ENCODE measurements at regions not wholly inside any gene's neighbourhood (a gene's known extent, or its start where the extent isn't known, plus 50 kb on each side); places are given as distances from the start of the nearest gene placed in this dataset.

- no peaks in the 10 kb centered on the region for H3K27me3 ChIP-seq (ENCODE audit: insufficient read depth, low read length)
- no peaks in the 10 kb centered on the region for H3K9me3 ChIP-seq (ENCODE audit: insufficient read depth, low read depth, low read length)
- peaks cover 3% of the 10 kb centered on the region; the same call in 1 of the 2 replicates for H3K4me1 ChIP-seq (ENCODE audit: insufficient read depth, low read length)
- no peaks in the 10 kb centered on the region for H3K36me3 ChIP-seq (ENCODE audit: insufficient read depth, low read depth, low read length)
- no peak overlapping the region for H3K27ac ChIP-seq (ENCODE audit: low read length)
- H3K9ac ChIP-seq (ENCODE audit: low read depth, low read length): no peak overlapping the region
- H3K4me3 ChIP-seq (ENCODE audit: low read length): no peak overlapping the region
These were observed 331.5 kb upstream of the RARB start for GRCh38 chr3:25096536-25096935.

- Histone ChIP-seq H3K4me3 (ENCODE audit: low read length) (no peak overlapping the region), H3K27ac (ENCODE audit: low read length) (no peak overlapping the region), H3K36me3 (ENCODE audit: insufficient read depth, low read depth, low read length) (no peaks in the 10 kb centered on the region), H3K27me3 (ENCODE audit: insufficient read depth, low read length) (no peaks in the 10 kb centered on the region), H3K4me1 (ENCODE audit: insufficient read depth, low read length) (peaks cover 3% of the 10 kb centered on the region; the same call in 1 of the 2 replicates), H3K9ac (ENCODE audit: low read depth, low read length) (no peak overlapping the region), H3K9me3 (ENCODE audit: insufficient read depth, low read depth, low read length) (no peaks in the 10 kb centered on the region)
These were observed 331.0 kb upstream of the RARB start for GRCh38 chr3:25097023-25097422.

- Histone ChIP-seq H3K9ac (ENCODE audit: low read depth, low read length) (no peak overlapping the region), H3K36me3 (ENCODE audit: insufficient read depth, low read depth, low read length) (no peaks in the 10 kb centered on the region), H3K4me3 (ENCODE audit: low read length) (no peak overlapping the region), H3K27me3 (ENCODE audit: insufficient read depth, low read length) (no peaks in the 10 kb centered on the region), H3K9me3 (ENCODE audit: insufficient read depth, low read depth, low read length) (no peaks in the 10 kb centered on the region), H3K4me1 (ENCODE audit: insufficient read depth, low read length) (no peaks in the 10 kb centered on the region), H3K27ac (ENCODE audit: low read length) (no peak overlapping the region)
These were observed 328.4 kb upstream of the RARB start for GRCh38 chr3:25099666-25100065.

- no peaks in the 10 kb centered on the region for H3K4me1 ChIP-seq (ENCODE audit: insufficient read depth, low read length)
- H3K27me3 ChIP-seq (ENCODE audit: insufficient read depth, low read length): no peaks in the 10 kb centered on the region
- H3K36me3 ChIP-seq (ENCODE audit: insufficient read depth, low read depth, low read length): no peaks in the 10 kb centered on the region
- H3K9me3 ChIP-seq (ENCODE audit: insufficient read depth, low read depth, low read length): no peaks in the 10 kb centered on the region
- H3K27ac ChIP-seq (ENCODE audit: low read length): no peak overlapping the region
- H3K4me3 ChIP-seq (ENCODE audit: low read length): no peak overlapping the region
- H3K9ac ChIP-seq (ENCODE audit: low read depth, low read length): no peak overlapping the region
These were observed 324.7 kb upstream of the RARB start for GRCh38 chr3:25103391-25103790.

GRCh38 chr3:25107918-25108617 is 320.0 kb upstream of the RARB start:
- Histone ChIP-seq H3K27me3 (ENCODE audit: insufficient read depth, low read length) (no peaks in the 10 kb centered on the region), H3K9ac (ENCODE audit: low read depth, low read length) (no peak overlapping the region), H3K4me3 (ENCODE audit: low read length) (no peak overlapping the region), H3K9me3 (ENCODE audit: insufficient read depth, low read depth, low read length) (no peaks in the 10 kb centered on the region), H3K4me1 (ENCODE audit: insufficient read depth, low read length) (no peaks in the 10 kb centered on the region), H3K36me3 (ENCODE audit: insufficient read depth, low read depth, low read length) (no peaks in the 10 kb centered on the region), H3K27ac (ENCODE audit: low read length) (no peak overlapping the region)

GRCh38 chr3:25110642-25111041 is 317.4 kb upstream of the RARB start:
- Histone ChIP-seq H3K36me3 (ENCODE audit: insufficient read depth, low read depth, low read length) (no peaks in the 10 kb centered on the region), H3K4me3 (ENCODE audit: low read length) (no peak overlapping the region), H3K27ac (ENCODE audit: low read length) (no peak overlapping the region), H3K9me3 (ENCODE audit: insufficient read depth, low read depth, low read length) (no peaks in the 10 kb centered on the region), H3K4me1 (ENCODE audit: insufficient read depth, low read length) (no peaks in the 10 kb centered on the region), H3K27me3 (ENCODE audit: insufficient read depth, low read length) (no peaks in the 10 kb centered on the region), H3K9ac (ENCODE audit: low read depth, low read length) (no peak overlapping the region)

GRCh38 chr3:25113891-25114290 is 314.2 kb upstream of the RARB start:
- no peaks in the 10 kb centered on the region for H3K4me1 ChIP-seq (ENCODE audit: insufficient read depth, low read length)
- H3K27me3 ChIP-seq (ENCODE audit: insufficient read depth, low read length): no peaks in the 10 kb centered on the region
- no peak overlapping the region for H3K9ac ChIP-seq (ENCODE audit: low read depth, low read length)
- H3K9me3 ChIP-seq (ENCODE audit: insufficient read depth, low read depth, low read length): no peaks in the 10 kb centered on the region
- H3K4me3 ChIP-seq (ENCODE audit: low read length): no peak overlapping the region
- no peak overlapping the region for H3K27ac ChIP-seq (ENCODE audit: low read length)
- no peaks in the 10 kb centered on the region for H3K36me3 ChIP-seq (ENCODE audit: insufficient read depth, low read depth, low read length)

- Histone ChIP-seq H3K27ac (ENCODE audit: low read length) (no peak overlapping the region), H3K36me3 (ENCODE audit: insufficient read depth, low read depth, low read length) (no peaks in the 10 kb centered on the region), H3K4me1 (ENCODE audit: insufficient read depth, low read length) (no peaks in the 10 kb centered on the region), H3K9me3 (ENCODE audit: insufficient read depth, low read depth, low read length) (no peaks in the 10 kb centered on the region), H3K9ac (ENCODE audit: low read depth, low read length) (no peak overlapping the region), H3K4me3 (ENCODE audit: low read length) (no peak overlapping the region), H3K27me3 (ENCODE audit: insufficient read depth, low read length) (no peaks in the 10 kb centered on the region)
These were observed 313.5 kb upstream of the RARB start for GRCh38 chr3:25114532-25114931.

GRCh38 chr3:25117005-25117593 is 311.0 kb upstream of the RARB start:
- H3K4me1 ChIP-seq (ENCODE audit: insufficient read depth, low read length): no peaks in the 10 kb centered on the region
- no peak overlapping the region for H3K4me3 ChIP-seq (ENCODE audit: low read length)
- H3K27ac ChIP-seq (ENCODE audit: low read length): no peak overlapping the region
- H3K9me3 ChIP-seq (ENCODE audit: insufficient read depth, low read depth, low read length): no peaks in the 10 kb centered on the region
- no peaks in the 10 kb centered on the region for H3K36me3 ChIP-seq (ENCODE audit: insufficient read depth, low read depth, low read length)
- H3K27me3 ChIP-seq (ENCODE audit: insufficient read depth, low read length): no peaks in the 10 kb centered on the region
- no peak overlapping the region for H3K9ac ChIP-seq (ENCODE audit: low read depth, low read length)

- Histone ChIP-seq H3K9ac (ENCODE audit: low read depth, low read length) (no peak overlapping the region), H3K36me3 (ENCODE audit: insufficient read depth, low read depth, low read length) (no peaks in the 10 kb centered on the region), H3K27ac (ENCODE audit: low read length) (no peak overlapping the region), H3K27me3 (ENCODE audit: insufficient read depth, low read length) (no peaks in the 10 kb centered on the region), H3K9me3 (ENCODE audit: insufficient read depth, low read depth, low read length) (no peaks in the 10 kb centered on the region), H3K4me3 (ENCODE audit: low read length) (no peak overlapping the region), H3K4me1 (ENCODE audit: insufficient read depth, low read length) (no peaks in the 10 kb centered on the region)
These were observed 308.4 kb upstream of the RARB start for GRCh38 chr3:25119682-25120081.

- no peak overlapping the region for H3K9ac ChIP-seq (ENCODE audit: low read depth, low read length)
- no peaks in the 10 kb centered on the region for H3K27me3 ChIP-seq (ENCODE audit: insufficient read depth, low read length)
- no peaks in the 10 kb centered on the region for H3K9me3 ChIP-seq (ENCODE audit: insufficient read depth, low read depth, low read length)
- no peaks in the 10 kb centered on the region for H3K36me3 ChIP-seq (ENCODE audit: insufficient read depth, low read depth, low read length)
- no peak overlapping the region for H3K4me3 ChIP-seq (ENCODE audit: low read length)
- no peaks in the 10 kb centered on the region for H3K4me1 ChIP-seq (ENCODE audit: insufficient read depth, low read length)
- H3K27ac ChIP-seq (ENCODE audit: low read length): no peak overlapping the region
These were observed 307.4 kb upstream of the RARB start for GRCh38 chr3:25120665-25121064.

GRCh38 chr3:25125201-25125600 is 302.9 kb upstream of the RARB start:
- Histone ChIP-seq H3K27ac (ENCODE audit: low read length) (no peak overlapping the region), H3K9me3 (ENCODE audit: insufficient read depth, low read depth, low read length) (peaks cover 11% of the 10 kb centered on the region; the same call in 1 of the 2 replicates)

More at GRCh38 chr3:25125201-25125600, 302.9 kb upstream of the RARB start:
- no peaks in the 10 kb centered on the region for H3K27me3 ChIP-seq (ENCODE audit: insufficient read depth, low read length)
- no peaks in the 10 kb centered on the region for H3K36me3 ChIP-seq (ENCODE audit: insufficient read depth, low read depth, low read length)
- no peaks in the 10 kb centered on the region for H3K4me1 ChIP-seq (ENCODE audit: insufficient read depth, low read length)
- no peak overlapping the region for H3K4me3 ChIP-seq (ENCODE audit: low read length)
- H3K9ac ChIP-seq (ENCODE audit: low read depth, low read length): no peak overlapping the region
